Uterus (tissue), 2 donors: ENCODE measurements at regions not wholly inside any gene's neighbourhood (a gene's known extent, or its start where the extent isn't known, plus 50 kb on each side); places are given as distances from the start of the nearest gene placed in this dataset.

Experiments
- POLR2A ChIP-seq, 2 donors: fragments of 450-650 bp; IDR thresholded peaks; one replicate each; pipeline ENCODE4 v1.6.1; 2016; ENCODE audit warnings: antibody characterized with exemption in 2 of 2, mild to moderate bottlenecking in 1 of 2, moderate library complexity in 1 of 2
- TF ChIP-seq, protein P1 (sequence below), 4 experiments: fragments of 200-600 bp in 2 of 4; fragments of 450-650 bp in 2 of 4; sonication (generic) in 2 of 4; IDR thresholded peaks; one replicate each; pipeline ENCODE4 v1.5.1; 2016 to 2019; ENCODE audit warnings: antibody characterized with exemption in 4 of 4, mild to moderate bottlenecking in 2 of 4, moderate library complexity in 1 of 4

GRCh38 chr19:31074199-31075125 lies 274.8 kb downstream of the TSHZ3 start:
- TF ChIP-seq, protein P1, sequence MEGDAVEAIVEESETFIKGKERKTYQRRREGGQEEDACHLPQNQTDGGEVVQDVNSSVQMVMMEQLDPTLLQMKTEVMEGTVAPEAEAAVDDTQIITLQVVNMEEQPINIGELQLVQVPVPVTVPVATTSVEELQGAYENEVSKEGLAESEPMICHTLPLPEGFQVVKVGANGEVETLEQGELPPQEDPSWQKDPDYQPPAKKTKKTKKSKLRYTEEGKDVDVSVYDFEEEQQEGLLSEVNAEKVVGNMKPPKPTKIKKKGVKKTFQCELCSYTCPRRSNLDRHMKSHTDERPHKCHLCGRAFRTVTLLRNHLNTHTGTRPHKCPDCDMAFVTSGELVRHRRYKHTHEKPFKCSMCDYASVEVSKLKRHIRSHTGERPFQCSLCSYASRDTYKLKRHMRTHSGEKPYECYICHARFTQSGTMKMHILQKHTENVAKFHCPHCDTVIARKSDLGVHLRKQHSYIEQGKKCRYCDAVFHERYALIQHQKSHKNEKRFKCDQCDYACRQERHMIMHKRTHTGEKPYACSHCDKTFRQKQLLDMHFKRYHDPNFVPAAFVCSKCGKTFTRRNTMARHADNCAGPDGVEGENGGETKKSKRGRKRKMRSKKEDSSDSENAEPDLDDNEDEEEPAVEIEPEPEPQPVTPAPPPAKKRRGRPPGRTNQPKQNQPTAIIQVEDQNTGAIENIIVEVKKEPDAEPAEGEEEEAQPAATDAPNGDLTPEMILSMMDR (IDR thresholded peaks at IDR 0.05), result no peak
- no peak for TF ChIP-seq POLR2A (IDR thresholded peaks at IDR 0.05)
